GM21526 (cell line): ENCODE measurements at regions not wholly inside any gene's neighbourhood (a gene's known extent, or its start where the extent isn't known, plus 50 kb on each side); places are given as distances from the start of the nearest gene placed in this dataset.

Source experiments
- ATAC-seq: cut with Tn5 transposase; IDR thresholded peaks from one replicate; pipeline ENCODE4 v1.9.1; 2021; ENCODE audit warnings: moderate library complexity; ENCODE audit not compliant: unreplicated experiment, low FRiP score

- ATAC-seq, result no peak
These were observed 140.4 kb upstream of the MAGI2 start for GRCh38 chr7:79593866-79594301.

GRCh38 chr7:79590916-79591623, 137.6 kb upstream of the MAGI2 start:
- no peak for ATAC-seq

DNA sequence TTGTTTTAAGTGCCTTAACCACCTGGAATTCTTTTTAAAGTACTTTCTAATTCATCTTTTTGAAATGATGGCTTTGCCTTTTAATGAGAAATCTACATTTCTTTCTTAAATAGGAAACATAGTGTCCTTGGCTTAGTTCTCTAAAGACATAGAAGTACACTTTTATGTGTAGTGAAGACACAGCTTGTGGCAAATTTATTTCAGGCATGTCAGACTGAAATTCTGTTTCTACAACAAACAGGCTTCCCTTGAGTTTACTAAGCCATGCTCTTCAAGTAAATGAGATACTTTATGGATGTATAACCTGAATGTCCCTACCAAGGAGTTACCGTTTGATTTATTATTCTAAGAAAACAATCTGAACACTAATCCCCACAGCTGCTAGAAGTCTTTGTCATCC, 136.9 kb upstream of the MAGI2 start:
- no peak for ATAC-seq

GRCh38 chr7:79570903-79571302, 117.4 kb upstream of the MAGI2 start:
- no peak for ATAC-seq

GRCh38 chr7:79563821-79564522, 110.5 kb upstream of the MAGI2 start:
- ATAC-seq, result no peak

DNA sequence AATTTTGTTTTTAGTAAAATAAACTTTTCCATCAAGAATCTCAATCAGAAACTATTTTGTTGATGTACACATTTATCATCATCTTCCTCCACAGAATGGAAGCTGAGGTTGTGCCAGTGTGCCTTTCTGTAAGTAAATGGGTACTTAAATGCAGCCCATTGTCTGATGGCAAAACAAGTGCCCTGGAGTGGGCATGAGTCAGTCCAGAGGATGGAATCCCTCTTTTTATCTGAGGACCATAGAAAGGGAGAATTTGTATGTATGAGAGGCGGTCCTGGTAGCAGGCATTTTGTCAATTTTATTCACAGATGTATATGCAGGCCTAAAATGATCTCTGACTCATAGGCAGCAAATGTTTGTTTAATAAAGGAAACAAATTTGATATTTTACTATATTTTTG, 102.1 kb upstream of the MAGI2 start:
- no peak for ATAC-seq

GRCh38 chr7:79553811-79554555, 100.5 kb upstream of the MAGI2 start:
- no peak for ATAC-seq

GRCh38 chr7:79552463-79552862, 99.0 kb upstream of the MAGI2 start:
- no peak for ATAC-seq

GRCh38 chr7:79548727-79549126, 95.3 kb upstream of the MAGI2 start:
- no peak for ATAC-seq

GRCh38 chr7:79547132-79547531, 93.7 kb upstream of the MAGI2 start:
- no peak for ATAC-seq

- no peak for ATAC-seq
These were observed 87.1 kb upstream of the MAGI2 start for GRCh38 chr7:79540592-79540991.

DNA sequence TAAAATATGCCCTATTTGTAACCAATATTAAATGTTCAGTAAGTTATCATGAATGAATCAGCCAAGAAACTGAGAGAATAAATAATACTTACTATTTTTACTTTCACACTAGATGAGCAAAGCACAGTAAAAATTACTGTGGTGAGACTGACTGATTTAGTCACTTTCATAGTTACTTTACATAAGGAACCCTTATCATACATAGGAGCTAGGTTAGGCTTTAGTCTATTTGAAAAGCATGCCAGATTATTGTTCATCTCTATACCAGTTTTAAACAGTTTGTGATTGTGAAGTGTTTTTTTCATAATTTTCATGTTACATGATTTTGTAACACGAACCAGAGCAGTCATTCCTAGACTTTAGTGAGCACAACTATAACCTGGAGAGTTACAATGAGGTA, 80.7 kb upstream of the MAGI2 start:
- ATAC-seq, result no peak

DNA sequence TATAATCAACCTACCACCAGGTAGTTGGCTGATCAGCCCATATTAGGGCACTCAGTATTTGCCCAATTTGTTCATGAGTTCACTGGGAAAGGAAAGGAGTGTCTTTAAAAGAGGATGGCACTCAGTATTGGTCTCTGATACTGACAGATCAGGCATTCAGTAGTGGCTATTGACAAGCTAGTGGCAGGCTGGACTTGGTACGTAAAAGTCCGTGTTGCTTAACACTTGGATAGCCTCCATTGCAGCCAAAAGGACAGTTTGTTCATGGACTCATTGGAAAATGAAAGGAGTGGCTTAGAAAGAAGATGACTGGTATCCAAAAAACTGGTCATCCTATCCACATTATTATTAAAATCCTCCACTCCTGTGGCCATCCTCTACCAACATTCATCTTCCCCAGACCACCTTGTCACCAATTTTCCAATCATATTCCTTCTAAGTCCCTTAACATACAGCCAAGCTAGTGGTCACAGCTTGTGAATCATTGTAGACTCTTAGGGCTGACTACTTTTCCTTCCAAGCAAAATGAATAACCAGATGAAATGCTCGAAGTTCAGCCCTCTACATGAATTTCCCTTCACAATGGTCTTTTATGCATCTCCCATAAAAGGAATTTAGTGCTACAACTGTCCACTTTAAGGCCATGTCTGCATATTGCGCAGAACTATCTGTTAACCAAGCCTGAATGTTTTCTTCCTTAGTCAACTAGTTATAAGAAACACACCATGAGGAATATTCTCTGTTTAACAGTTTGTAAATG, 78.6 kb upstream of the MAGI2 start:
- no peak for ATAC-seq

GRCh38 chr7:79531116-79531515, 77.6 kb upstream of the MAGI2 start:
- ATAC-seq, result no peak

DNA sequence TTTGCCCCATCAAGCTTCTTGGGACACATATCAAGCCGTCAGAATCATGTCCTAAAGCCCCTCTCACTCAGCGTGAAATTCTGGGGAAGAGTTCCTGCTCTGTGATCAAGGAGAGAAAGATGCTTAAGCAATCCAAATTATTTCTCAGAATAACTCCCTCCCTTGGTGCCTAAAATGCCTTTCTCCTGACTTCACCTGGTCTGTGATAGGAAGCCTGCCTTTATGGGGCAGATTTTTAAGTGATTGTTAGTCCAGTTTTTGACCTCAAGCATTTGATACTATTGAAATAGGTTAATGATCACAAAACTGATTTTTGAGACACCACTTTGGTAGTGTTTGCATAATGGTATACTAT, 76.4 kb upstream of the MAGI2 start:
- no peak for ATAC-seq

GRCh38 chr7:79529214-79529880, 75.9 kb upstream of the MAGI2 start:
- ATAC-seq, result no peak

GRCh38 chr7:79528421-79528820, 75.0 kb upstream of the MAGI2 start:
- no peak for ATAC-seq

DNA sequence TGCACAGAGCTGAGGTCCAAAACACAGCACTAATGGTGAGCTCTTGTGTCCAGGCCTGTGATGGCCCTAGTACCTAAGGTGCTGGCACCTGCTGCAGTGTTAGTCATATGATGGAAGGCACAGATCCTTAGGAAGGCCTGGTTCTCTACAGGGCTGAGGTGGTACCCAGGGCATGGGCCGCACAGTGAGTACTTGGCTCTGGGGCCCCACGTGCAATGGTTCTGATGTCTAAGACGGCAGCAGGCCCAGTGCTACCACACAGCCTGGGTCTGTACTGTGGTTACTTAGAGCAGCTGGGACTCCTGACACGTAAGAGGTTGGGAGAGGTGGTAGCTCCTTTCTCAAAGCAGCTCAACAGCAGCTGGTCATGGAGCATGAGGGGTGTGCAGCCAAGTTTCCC, 70.6 kb upstream of the MAGI2 start:
- no peak for ATAC-seq

- no peak for ATAC-seq
These were observed 70.0 kb upstream of the MAGI2 start for GRCh38 chr7:79523436-79523835.

GRCh38 chr7:79520543-79520942, 67.1 kb upstream of the MAGI2 start:
- no peak for ATAC-seq
